ENCODE measurements at regions not wholly inside any gene's neighbourhood (a gene's known extent, or its start where the extent isn't known, plus 50 kb on each side); places are given as distances from the start of the nearest gene placed in this dataset.

- TF ChIP-seq CTCF (IDR thresholded peaks at IDR 0.05) (no peak), ZFX (IDR thresholded peaks at IDR 0.05; ENCODE audit: borderline replicate concordance) (no peak)
Observed at GRCh38 chr4:129917651-129918050, 821.7 kb downstream of the C4orf33 start.
